Activated CD8-positive, alpha-beta T cell treated with anti-CD3 and anti-CD28 coated beads, Interleukin-2, amount 10 ng/mL, durations not matched to agents 7 days and 5 days (primary cell): ENCODE measurements at regions not wholly inside any gene's neighbourhood (a gene's known extent, or its start where the extent isn't known, plus 50 kb on each side); places are given as distances from the start of the nearest gene placed in this dataset.

ENCODE experiments used
- ATAC-seq: fragments of 150-1000 bp; cut with Tn5 transposase; one replicate; pipeline ENCODE4 v1.10.0; 2021; ENCODE audit warnings: moderate library complexity
- CTCF ChIA-PET: fragments of 350-600 bp; sonication (Branson Sonifier 250); formaldehyde crosslinking; loops from one replicate; lab custom pipeline; 2021; ENCODE audit warnings: antibody characterized with exemption; lab: Charles Lee
- POLR2A ChIA-PET: fragments of 350-600 bp; sonication (Branson Sonifier 250); formaldehyde crosslinking; loops from one replicate; lab custom pipeline; 2021; ENCODE audit warnings: antibody characterized with exemption; lab: Charles Lee
- DNase-seq: peaks from one replicate; pipeline ENCODE4 v3.0.0-alpha.2; 2020
- H3K27ac Mint-ChIP-seq: one replicate; pipeline ENCODE4 v1.8.0; 2021; ENCODE audit warnings: mild to moderate bottlenecking, mixed read lengths
- H3K27me3 Mint-ChIP-seq: one replicate; pipeline ENCODE4 v1.8.0; 2021; ENCODE audit warnings: low read depth, mixed read lengths
- H3K36me3 Mint-ChIP-seq: one replicate; pipeline ENCODE4 v1.8.0; 2021; ENCODE audit warnings: low read depth, mixed read lengths
- H3K4me1 Mint-ChIP-seq: one replicate; pipeline ENCODE4 v1.8.0; 2021; ENCODE audit warnings: low read depth, mixed read lengths
- H3K4me3 Mint-ChIP-seq: one replicate; pipeline ENCODE4 v1.8.0; 2021; ENCODE audit warnings: mild to moderate bottlenecking, mixed read lengths
- H3K9me3 Mint-ChIP-seq: one replicate; pipeline ENCODE4 v1.8.0; 2022; ENCODE audit warnings: mixed read lengths; ENCODE audit not compliant: insufficient read depth

GRCh38 chr21:27645285-27645684 is 678.4 kb upstream of the ADAMTS5 start:
- H3K36me3 Mint-ChIP-seq: no peaks in the 10 kb centered on the region
- no peaks in the 10 kb centered on the region for H3K9me3 Mint-ChIP-seq
- H3K27me3 Mint-ChIP-seq: no peaks in the 10 kb centered on the region
- H3K27ac Mint-ChIP-seq: no peak overlapping the region
- no peak overlapping the region for H3K4me3 Mint-ChIP-seq
- H3K4me1 Mint-ChIP-seq: no peaks in the 10 kb centered on the region
- POLR2A ChIA-PET: no interaction called here
- no peak for ATAC-seq
- CTCF ChIA-PET: no interaction called here
- DNase-seq: no peak

GRCh38 chr21:27643326-27643725 is 676.4 kb upstream of the ADAMTS5 start:
- Mint-ChIP-seq H3K36me3 (no peaks in the 10 kb centered on the region), H3K27me3 (no peaks in the 10 kb centered on the region), H3K27ac (no peak overlapping the region), H3K4me3 (no peak overlapping the region), H3K9me3 (no peaks in the 10 kb centered on the region), H3K4me1 (no peaks in the 10 kb centered on the region)
- ChIA-PET CTCF (no interaction called here), POLR2A (no interaction called here)
- ATAC-seq: no peak
- DNase-seq: no peak

DNA sequence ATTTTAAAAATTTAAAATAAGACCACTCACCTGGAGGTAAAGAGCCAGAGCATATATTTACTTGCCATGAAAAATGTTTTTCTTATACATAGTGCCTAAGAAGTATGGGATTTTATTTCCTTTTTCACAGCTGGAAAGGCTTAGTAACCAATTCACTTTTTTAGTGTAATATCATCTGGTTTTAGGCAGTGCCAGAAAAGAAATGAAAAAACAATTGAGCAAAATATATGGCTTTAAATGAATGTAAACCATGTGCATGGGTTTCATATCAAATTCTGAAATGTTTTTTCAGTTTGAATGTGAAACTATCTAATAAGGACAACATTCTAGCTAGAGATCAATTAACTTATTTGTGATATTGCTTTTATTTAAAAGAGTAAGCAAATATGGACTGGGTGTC is 672.4 kb upstream of the ADAMTS5 start:
- ATAC-seq (no peak), DNase-seq (no peak)
- Mint-ChIP-seq H3K9me3 (no peaks in the 10 kb centered on the region), H3K27me3 (no peaks in the 10 kb centered on the region), H3K4me3 (no peak overlapping the region), H3K27ac (no peak overlapping the region), H3K36me3 (no peaks in the 10 kb centered on the region), H3K4me1 (no peaks in the 10 kb centered on the region)
- CTCF ChIA-PET: no interaction called here
- POLR2A ChIA-PET: no interaction called here

GRCh38 chr21:27636656-27637055 is 669.8 kb upstream of the ADAMTS5 start:
- ATAC-seq: no peak
- H3K27ac Mint-ChIP-seq: no peak overlapping the region

GRCh38 chr21:27633631-27634030 is 666.7 kb upstream of the ADAMTS5 start:
- no peak for DNase-seq
- CTCF ChIA-PET: no interaction called here
- H3K4me3 Mint-ChIP-seq: no peak overlapping the region
- H3K27ac Mint-ChIP-seq: no peak overlapping the region
- H3K9me3 Mint-ChIP-seq: peaks cover under 1% of the 10 kb centered on the region
- no peaks in the 10 kb centered on the region for H3K27me3 Mint-ChIP-seq
- no peaks in the 10 kb centered on the region for H3K4me1 Mint-ChIP-seq
- no peaks in the 10 kb centered on the region for H3K36me3 Mint-ChIP-seq
- POLR2A ChIA-PET: no interaction called here
- ATAC-seq: no peak

More at GRCh38 chr21:27636656-27637055, 669.8 kb upstream of the ADAMTS5 start:
- no peaks in the 10 kb centered on the region for H3K36me3 Mint-ChIP-seq
- ChIA-PET POLR2A (no interaction called here), CTCF (no interaction called here)
- no peaks in the 10 kb centered on the region for H3K4me1 Mint-ChIP-seq
- H3K27me3 Mint-ChIP-seq: no peaks in the 10 kb centered on the region
- DNase-seq: no peak
- no peak overlapping the region for H3K4me3 Mint-ChIP-seq
- H3K9me3 Mint-ChIP-seq: no peaks in the 10 kb centered on the region

DNA sequence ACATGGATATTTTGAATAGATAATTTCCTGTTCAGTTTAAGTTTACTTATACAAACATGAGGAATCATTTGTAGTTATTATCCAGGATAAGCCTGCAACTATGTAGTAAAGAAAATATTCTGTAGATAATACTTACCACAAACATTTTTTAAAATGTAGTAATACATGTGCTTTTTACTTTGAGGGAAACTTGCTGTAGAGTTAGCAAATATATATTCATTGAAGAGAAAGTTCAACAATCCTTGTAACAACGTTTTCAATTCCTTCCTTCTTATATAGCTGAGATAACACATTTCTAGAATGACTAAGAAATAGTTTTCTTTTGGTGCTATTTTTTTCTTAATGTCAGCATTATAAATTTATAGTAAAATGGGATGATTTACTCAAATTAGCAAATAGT is 664.6 kb upstream of the ADAMTS5 start:
- no peak overlapping the region for H3K4me3 Mint-ChIP-seq
- H3K9me3 Mint-ChIP-seq: peaks cover 12% of the 10 kb centered on the region
- H3K36me3 Mint-ChIP-seq: no peaks in the 10 kb centered on the region
- ChIA-PET POLR2A (no interaction called here), CTCF (no interaction called here)
- DNase-seq (no peak), ATAC-seq (no peak)
- no peaks in the 10 kb centered on the region for H3K27me3 Mint-ChIP-seq
- no peak overlapping the region for H3K27ac Mint-ChIP-seq
- no peaks in the 10 kb centered on the region for H3K4me1 Mint-ChIP-seq

- CTCF ChIA-PET: no interaction called here
- Mint-ChIP-seq H3K9me3 (peaks cover 27% of the 10 kb centered on the region), H3K27me3 (no peaks in the 10 kb centered on the region), H3K27ac (no peak overlapping the region), H3K4me1 (no peaks in the 10 kb centered on the region), H3K4me3 (no peak overlapping the region), H3K36me3 (no peaks in the 10 kb centered on the region)
- POLR2A ChIA-PET: no interaction called here
- ATAC-seq (no peak), DNase-seq (no peak)
Measured at GRCh38 chr21:27622631-27623030, 655.7 kb upstream of the ADAMTS5 start.

DNA sequence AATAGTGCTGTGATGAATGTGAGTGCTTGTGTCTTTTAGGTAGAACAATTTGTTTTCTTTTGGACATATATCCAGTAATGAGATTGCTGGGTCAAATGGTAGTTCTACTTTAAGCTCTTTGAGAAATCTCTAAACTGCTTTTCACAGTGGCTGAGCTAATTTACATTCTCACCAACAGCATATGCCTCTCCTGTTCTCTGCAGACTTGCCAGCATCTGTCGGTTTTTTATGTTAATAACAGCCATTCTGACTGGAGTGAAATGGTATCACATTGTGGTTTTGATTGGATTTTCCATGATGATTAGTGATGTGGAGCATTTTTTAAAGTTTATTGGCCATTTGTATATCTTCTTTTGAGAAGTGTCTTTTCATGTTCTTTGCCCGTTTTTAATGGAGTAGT is 647.3 kb upstream of the ADAMTS5 start:
- POLR2A ChIA-PET: no interaction called here
- Mint-ChIP-seq H3K36me3 (no peaks in the 10 kb centered on the region), H3K27me3 (no peaks in the 10 kb centered on the region), H3K4me3 (no peak overlapping the region), H3K4me1 (no peaks in the 10 kb centered on the region), H3K27ac (no peak overlapping the region), H3K9me3 (peaks cover 17% of the 10 kb centered on the region)
- CTCF ChIA-PET: no interaction called here
- ATAC-seq (no peak), DNase-seq (no peak)

GRCh38 chr21:27606422-27606821 is 639.5 kb upstream of the ADAMTS5 start:
- DNase-seq (no peak), ATAC-seq (no peak)
- H3K9me3 Mint-ChIP-seq: peaks cover 5% of the 10 kb centered on the region
- POLR2A ChIA-PET: no interaction called here
- H3K4me3 Mint-ChIP-seq: no peak overlapping the region
- H3K27ac Mint-ChIP-seq: no peak overlapping the region
- H3K4me1 Mint-ChIP-seq: no peaks in the 10 kb centered on the region
- CTCF ChIA-PET: no interaction called here
- no peaks in the 10 kb centered on the region for H3K27me3 Mint-ChIP-seq
- H3K36me3 Mint-ChIP-seq: no peaks in the 10 kb centered on the region

GRCh38 chr21:27596196-27596595 is 629.3 kb upstream of the ADAMTS5 start:
- no peak for DNase-seq
- Mint-ChIP-seq H3K9me3 (peaks cover 4% of the 10 kb centered on the region), H3K4me1 (no peaks in the 10 kb centered on the region), H3K36me3 (no peaks in the 10 kb centered on the region), H3K4me3 (no peak overlapping the region), H3K27ac (no peak overlapping the region), H3K27me3 (no peaks in the 10 kb centered on the region)
- ChIA-PET CTCF (no interaction called here), POLR2A (no interaction called here)
- ATAC-seq: no peak

- H3K4me1 Mint-ChIP-seq: no peaks in the 10 kb centered on the region
- no peaks in the 10 kb centered on the region for H3K36me3 Mint-ChIP-seq
- ChIA-PET CTCF (no interaction called here), POLR2A (no interaction called here)
- no peak overlapping the region for H3K4me3 Mint-ChIP-seq
- ATAC-seq (no peak), DNase-seq (no peak)
- H3K27ac Mint-ChIP-seq: no peak overlapping the region
- H3K9me3 Mint-ChIP-seq: peaks cover 4% of the 10 kb centered on the region
- H3K27me3 Mint-ChIP-seq: no peaks in the 10 kb centered on the region
Measured at GRCh38 chr21:27595716-27596115, 628.8 kb upstream of the ADAMTS5 start.

DNA sequence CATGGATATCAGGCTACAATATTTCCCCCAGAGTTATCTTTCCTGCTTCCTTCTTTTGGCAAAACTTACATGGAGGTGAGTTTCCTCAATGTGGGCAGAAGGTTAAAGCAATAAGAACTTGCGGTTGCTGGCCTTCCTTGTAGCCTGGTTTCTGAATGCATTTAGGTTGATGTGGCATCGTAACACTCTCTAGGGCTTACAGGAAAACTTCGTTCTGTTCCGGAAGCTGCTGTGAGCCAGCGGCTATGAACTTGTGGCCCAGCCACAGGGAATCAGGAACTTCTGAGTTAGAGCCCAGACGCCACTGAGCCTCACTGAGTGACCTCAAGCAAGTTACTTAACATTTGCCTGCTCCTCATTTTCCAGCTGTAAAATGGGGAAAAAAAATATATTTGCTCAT is 623.4 kb upstream of the ADAMTS5 start:
- ChIA-PET CTCF (no interaction called here), POLR2A (no interaction called here)
- DNase-seq: no peak
- Mint-ChIP-seq H3K4me3 (no peak overlapping the region), H3K27ac (no peak overlapping the region), H3K9me3 (peaks cover under 1% of the 10 kb centered on the region), H3K4me1 (no peaks in the 10 kb centered on the region), H3K36me3 (no peaks in the 10 kb centered on the region), H3K27me3 (no peaks in the 10 kb centered on the region)
- ATAC-seq: no peak

- ChIA-PET POLR2A (no interaction called here), CTCF (no interaction called here)
- H3K27me3 Mint-ChIP-seq: no peaks in the 10 kb centered on the region
Measured at GRCh38 chr21:27589781-27590180, 622.9 kb upstream of the ADAMTS5 start.

More at GRCh38 chr21:27589781-27590180, 622.9 kb upstream of the ADAMTS5 start:
- Mint-ChIP-seq H3K27ac (no peak overlapping the region), H3K4me3 (no peak overlapping the region), H3K9me3 (no peaks in the 10 kb centered on the region), H3K4me1 (no peaks in the 10 kb centered on the region), H3K36me3 (no peaks in the 10 kb centered on the region)
- ATAC-seq (no peak), DNase-seq (no peak)
